ENCODE measurements at regions not wholly inside any gene's neighbourhood (a gene's known extent, or its start where the extent isn't known, plus 50 kb on each side); places are given as distances from the start of the nearest gene placed in this dataset.

- no peak overlapping the region for H3K9ac ChIP-seq (ENCODE audit: low read length)
- POLR2A ChIA-PET = no interaction called here
- no peak for DNase-seq
- no peaks in the 10 kb centered on the region for H3K27me3 ChIP-seq (replicated peaks in 1 of 4; ENCODE audit: control extremely low read depth in 1 of 4, control insufficient read depth in 3 of 4, insufficient read depth in 4 of 4, low read length in 3 of 4)
- no CpG with 5 or more reads among the region's 2 CpGs for WGBS (ENCODE audit: insufficient coverage)
- no peak overlapping the region for H2AFZ ChIP-seq (ENCODE audit: insufficient read depth, low read depth, low read length, poor library complexity, severe bottlenecking)
- H3K27ac Mint-ChIP-seq = no peak overlapping the region
- CTCF ChIA-PET = no interaction called here
- no peak overlapping the region for H3K4me3 ChIP-seq (ENCODE audit: control extremely low read depth in 1 of 5, extremely low read depth in 1 of 5, insufficient read depth in 1 of 5, low read depth in 2 of 5, low read length in 4 of 5)
- H3K79me2 ChIP-seq (ENCODE audit: control insufficient read depth, insufficient read depth, low read length) = no peaks in the 10 kb centered on the region
- no peaks in the 10 kb centered on the region for H4K20me1 ChIP-seq (ENCODE audit: control insufficient read depth, insufficient read depth, low read length, poor library complexity, severe bottlenecking)
- TF ChIP-seq EZH2 (IDR thresholded peaks at IDR 0.05; ENCODE audit: borderline replicate concordance, insufficient read depth, low read depth, low read length, poor library complexity, severe bottlenecking) = no peak
- TF ChIP-seq CTCF (IDR thresholded peaks at IDR 0.05) = no peak
- no peak overlapping the region for H3K27ac ChIP-seq (ENCODE audit: low read length in 2 of 2)
- H3K4me3 Mint-ChIP-seq = no peak overlapping the region
- no peaks in the 10 kb centered on the region for H3K4me1 ChIP-seq (ENCODE audit: control insufficient read depth in 2 of 2, insufficient read depth in 2 of 2, low read length in 2 of 2)
- ATAC-seq (ENCODE audit: low read depth) = no peak
- H3K4me1 Mint-ChIP-seq = no peaks in the 10 kb centered on the region
- no peaks in the 10 kb centered on the region for H3K9me3 Mint-ChIP-seq (ENCODE audit: insufficient read depth)
- no peak overlapping the region for H3K4me2 ChIP-seq (replicated peaks; ENCODE audit: low read depth, low read length, poor library complexity, severe bottlenecking)
- intact Hi-C loops (cut with micrococcal nuclease) = no loop called here
- H3K9me3 ChIP-seq (ENCODE audit: control extremely low read depth in 1 of 3, control insufficient read depth in 2 of 3, insufficient read depth in 1 of 3, low read length in 2 of 3) = no peaks in the 10 kb centered on the region
- H3K36me3 ChIP-seq (replicated peaks in 1 of 2; ENCODE audit: control extremely low read depth in 1 of 2, control insufficient read depth in 1 of 2, extremely low read depth in 1 of 2, insufficient read depth in 2 of 2, low read length in 1 of 2) = no peaks in the 10 kb centered on the region
- H3K27me3 Mint-ChIP-seq = no peaks in the 10 kb centered on the region
Observed at GRCh38 chr2:147610496-147611040, 234.3 kb upstream of the ACVR2A start.

- TF ChIP-seq EZH2 (IDR thresholded peaks at IDR 0.05; ENCODE audit: borderline replicate concordance, insufficient read depth, low read depth, low read length, poor library complexity, severe bottlenecking) (no peak), CTCF (IDR thresholded peaks at IDR 0.05) (no peak)
- no peak overlapping the region for H3K4me2 ChIP-seq (replicated peaks; ENCODE audit: low read depth, low read length, poor library complexity, severe bottlenecking)
- H3K4me3 ChIP-seq (ENCODE audit: control extremely low read depth in 1 of 5, extremely low read depth in 1 of 5, insufficient read depth in 1 of 5, low read depth in 2 of 5, low read length in 4 of 5) = no peak overlapping the region
- DNase-seq (no peak), ATAC-seq (ENCODE audit: low read depth) (no peak)
- Mint-ChIP-seq H3K4me1 (no peaks in the 10 kb centered on the region), H3K4me3 (no peak overlapping the region), H3K27ac (no peak overlapping the region), H3K9me3 (ENCODE audit: insufficient read depth) (no peaks in the 10 kb centered on the region), H3K27me3 (no peaks in the 10 kb centered on the region)
- H4K20me1 ChIP-seq (ENCODE audit: control insufficient read depth, insufficient read depth, low read length, poor library complexity, severe bottlenecking) = no peaks in the 10 kb centered on the region
- no peaks in the 10 kb centered on the region for H3K9me3 ChIP-seq (ENCODE audit: control extremely low read depth in 1 of 3, control insufficient read depth in 2 of 3, insufficient read depth in 1 of 3, low read length in 2 of 3)
- H3K27ac ChIP-seq (ENCODE audit: low read length in 2 of 2) = no peak overlapping the region
- intact Hi-C loops (cut with micrococcal nuclease) = no loop called here
- WGBS (ENCODE audit: insufficient coverage) = 98% methylated on average over 3 of the region's 3 CpGs
- no peak overlapping the region for H2AFZ ChIP-seq (ENCODE audit: insufficient read depth, low read depth, low read length, poor library complexity, severe bottlenecking)
- H3K9ac ChIP-seq (ENCODE audit: low read length) = no peak overlapping the region
- H3K79me2 ChIP-seq (ENCODE audit: control insufficient read depth, insufficient read depth, low read length) = no peaks in the 10 kb centered on the region
- POLR2A ChIA-PET = no interaction called here
- H3K36me3 ChIP-seq (replicated peaks in 1 of 2; ENCODE audit: control extremely low read depth in 1 of 2, control insufficient read depth in 1 of 2, extremely low read depth in 1 of 2, insufficient read depth in 2 of 2, low read length in 1 of 2) = no peaks in the 10 kb centered on the region
- no peaks in the 10 kb centered on the region for H3K27me3 ChIP-seq (replicated peaks in 1 of 4; ENCODE audit: control extremely low read depth in 1 of 4, control insufficient read depth in 3 of 4, insufficient read depth in 4 of 4, low read length in 3 of 4)
- H3K4me1 ChIP-seq (ENCODE audit: control insufficient read depth in 2 of 2, insufficient read depth in 2 of 2, low read length in 2 of 2) = no peaks in the 10 kb centered on the region
- CTCF ChIA-PET = no interaction called here
Observed at GRCh38 chr2:147609301-147609700, 235.5 kb upstream of the ACVR2A start.
